ENCODE measurements at regions not wholly inside any gene's neighbourhood (a gene's known extent, or its start where the extent isn't known, plus 50 kb on each side); places are given as distances from the start of the nearest gene placed in this dataset.
A peak's percentile ranks its signal among the peaks of the same experiment; 100 is the strongest.
"Not testable (repeated sequence)": the region's sequence is repeated elsewhere in the genome, so short reads cannot be mapped to it uniquely, and the experiment has no call there.

DNA sequence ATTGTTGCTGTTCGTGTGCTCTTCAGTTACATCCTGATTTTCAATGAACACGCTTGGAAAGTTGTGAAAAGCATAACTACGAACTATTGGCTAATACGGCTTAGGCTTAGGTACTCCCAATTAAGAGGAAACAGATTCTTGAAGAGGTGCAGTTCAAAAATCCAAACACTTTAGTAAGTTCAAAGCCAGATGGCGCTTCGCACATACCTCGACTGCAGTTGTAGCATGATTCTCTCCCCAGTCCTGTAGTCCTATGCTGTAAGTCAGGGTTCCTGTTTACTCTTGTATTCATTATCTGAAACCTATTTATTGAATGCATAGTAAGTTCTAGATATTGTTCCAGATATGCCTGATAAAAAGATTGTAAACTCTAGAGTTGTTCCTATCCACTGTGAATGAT, 165.2 kb downstream of the TRIB2 start:
- DNase-seq = no peak

DNA sequence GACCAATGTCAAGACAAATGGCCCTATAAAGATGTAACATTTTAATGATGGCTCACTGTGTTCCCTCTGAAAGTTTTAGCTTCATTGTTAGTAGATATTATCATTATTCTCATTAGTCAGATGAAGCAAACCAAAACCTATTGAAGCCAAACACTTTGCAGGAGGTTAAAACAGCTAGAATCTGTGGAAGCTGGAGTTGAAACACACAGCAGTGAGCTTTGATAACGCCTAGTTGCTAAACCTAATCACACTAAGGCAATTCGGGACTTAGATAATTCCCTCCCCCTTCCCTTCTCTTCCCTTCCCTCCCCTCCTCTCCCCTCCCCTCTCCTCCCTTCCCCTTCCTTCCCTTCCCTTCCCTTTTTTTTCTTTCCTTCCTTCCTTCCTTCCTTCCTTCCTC, 165.7 kb downstream of the TRIB2 start:
- no peak for DNase-seq

DNA sequence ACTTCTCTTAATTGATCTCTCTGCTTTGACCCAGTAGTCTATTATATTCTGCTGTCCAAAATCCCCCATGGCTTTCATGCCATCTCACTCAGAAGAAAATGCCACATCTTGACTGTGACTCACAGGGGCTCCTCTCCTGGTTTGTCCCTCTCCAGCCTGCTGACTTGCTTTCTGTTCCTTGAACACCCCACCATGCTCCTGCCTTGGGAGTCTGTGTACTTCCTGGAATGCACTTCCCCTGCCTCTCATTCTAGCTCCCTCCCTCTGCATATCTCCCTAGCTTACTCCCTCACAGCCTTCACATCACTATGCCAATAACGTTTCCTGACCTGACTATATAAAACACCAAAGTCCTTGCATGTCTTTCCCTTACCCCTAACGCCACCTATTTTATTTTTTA, 167.2 kb downstream of the TRIB2 start:
- DNase-seq = no peak

GRCh38 chr2:12884713-12885282, 168.1 kb downstream of the TRIB2 start:
- peak; percentile 13 for DNase-seq

- DNase-seq = no peak
Measured at GRCh38 chr2:12890066-12890465, 173.3 kb downstream of the TRIB2 start.

- DNase-seq = no peak
Measured at GRCh38 chr2:12890481-12890991, 173.8 kb downstream of the TRIB2 start.

DNA sequence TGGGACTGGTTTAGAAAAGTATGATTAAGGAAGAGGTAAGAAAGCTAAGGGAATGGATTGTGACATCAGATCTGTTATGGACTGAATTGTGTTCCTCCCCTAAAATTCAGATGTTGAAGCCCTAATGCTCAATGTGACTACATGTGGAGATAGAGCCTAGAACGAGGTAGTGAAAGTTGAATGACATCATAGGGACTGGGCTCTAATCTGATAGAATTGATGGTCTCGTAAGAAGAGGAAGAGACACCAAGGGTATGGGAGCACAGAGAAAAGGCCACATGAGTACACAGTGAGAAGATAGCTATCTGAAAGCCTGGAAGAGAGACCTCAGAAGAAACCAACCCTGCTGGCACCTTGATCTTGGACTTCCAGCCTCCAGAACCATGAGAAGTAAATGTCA, 178.3 kb downstream of the TRIB2 start:
- no peak for DNase-seq

- DNase-seq = no peak
Measured at GRCh38 chr2:12896318-12896982, 179.7 kb downstream of the TRIB2 start.

- no peak for DNase-seq
Measured at GRCh38 chr2:12897181-12897580, 180.4 kb downstream of the TRIB2 start.

DNA sequence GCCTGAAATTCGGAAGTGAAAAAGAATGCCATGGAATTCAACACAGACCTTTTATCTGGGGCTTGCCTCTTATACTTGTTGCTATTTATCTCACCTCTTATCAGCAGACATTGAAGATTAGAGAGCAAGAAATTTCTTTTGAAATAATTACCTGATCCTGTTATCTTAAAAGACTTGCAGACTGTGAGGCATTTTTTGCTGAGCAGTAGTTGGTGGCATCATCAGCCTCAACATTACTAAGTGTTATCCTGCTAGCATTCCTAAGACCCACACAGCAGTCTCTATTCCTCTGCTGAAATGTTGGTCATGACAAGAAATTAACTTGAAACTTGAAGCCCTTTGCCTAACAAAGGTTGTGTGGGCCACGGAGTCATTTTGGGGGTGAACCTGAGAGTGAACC, 186.5 kb downstream of the TRIB2 start:
- no peak for DNase-seq

DNA sequence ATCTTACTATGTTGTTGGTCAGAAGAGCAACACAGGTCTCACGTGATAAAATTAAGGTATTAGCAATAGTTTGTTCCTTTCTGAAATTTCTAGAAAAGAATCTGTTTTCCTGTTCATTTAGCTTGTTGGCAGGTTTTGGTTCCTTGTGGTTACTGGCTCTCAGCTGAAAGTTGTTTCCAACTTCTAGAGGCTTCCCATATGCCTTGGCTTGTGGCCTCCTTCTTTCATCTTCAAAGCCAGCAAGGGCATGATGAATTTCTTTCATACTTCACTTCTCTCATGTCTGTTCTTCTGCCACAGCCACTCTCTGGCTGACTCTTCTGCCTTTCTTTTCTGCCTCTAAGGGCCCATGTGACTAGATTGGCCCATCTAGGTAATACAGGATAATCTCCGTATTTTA, 193.7 kb downstream of the TRIB2 start:
- DNase-seq = no peak

GRCh38 chr2:12915787-12916186, 199.1 kb downstream of the TRIB2 start:
- no peak for DNase-seq

GRCh38 chr2:12918138-12918834, 201.6 kb downstream of the TRIB2 start:
- DNase-seq = no peak

DNA sequence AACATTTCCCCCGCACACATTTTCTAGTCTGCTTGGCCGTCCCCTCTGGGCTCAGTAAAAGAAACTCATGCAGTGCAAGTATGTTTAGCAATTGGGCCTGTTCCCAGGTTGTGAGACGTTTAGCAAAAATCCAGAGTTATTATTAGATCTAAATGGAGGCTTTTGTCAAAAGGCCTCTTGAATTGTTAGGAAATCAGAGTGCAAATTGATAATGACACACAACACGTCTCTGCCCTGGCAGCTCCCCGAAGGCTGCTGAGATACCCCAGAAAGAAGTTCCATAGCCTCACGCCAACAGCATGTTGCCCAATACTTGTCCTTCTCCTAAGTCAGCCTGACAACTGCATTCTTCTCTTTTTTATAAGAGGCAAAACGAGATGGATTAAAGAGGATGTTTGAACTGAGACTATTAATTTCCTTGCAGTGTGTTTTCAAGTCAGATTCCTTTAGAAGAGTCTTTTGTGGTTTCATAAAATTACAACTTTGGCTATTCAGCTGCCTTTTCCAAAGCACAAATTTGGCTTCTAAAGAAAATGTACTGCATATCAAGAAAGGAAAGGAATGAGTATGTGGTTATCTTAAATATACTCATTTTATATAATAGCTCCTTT, 202.2 kb downstream of the TRIB2 start:
- peak; percentile 81 for DNase-seq

- no peak for DNase-seq
Measured at GRCh38 chr2:12921321-12921720, 204.6 kb downstream of the TRIB2 start.

- DNase-seq = no peak
Measured at GRCh38 chr2:12923907-12924610, 207.3 kb downstream of the TRIB2 start.

GRCh38 chr2:12926641-12927040, 209.9 kb downstream of the TRIB2 start:
- not testable (repeated sequence) for DNase-seq

DNA sequence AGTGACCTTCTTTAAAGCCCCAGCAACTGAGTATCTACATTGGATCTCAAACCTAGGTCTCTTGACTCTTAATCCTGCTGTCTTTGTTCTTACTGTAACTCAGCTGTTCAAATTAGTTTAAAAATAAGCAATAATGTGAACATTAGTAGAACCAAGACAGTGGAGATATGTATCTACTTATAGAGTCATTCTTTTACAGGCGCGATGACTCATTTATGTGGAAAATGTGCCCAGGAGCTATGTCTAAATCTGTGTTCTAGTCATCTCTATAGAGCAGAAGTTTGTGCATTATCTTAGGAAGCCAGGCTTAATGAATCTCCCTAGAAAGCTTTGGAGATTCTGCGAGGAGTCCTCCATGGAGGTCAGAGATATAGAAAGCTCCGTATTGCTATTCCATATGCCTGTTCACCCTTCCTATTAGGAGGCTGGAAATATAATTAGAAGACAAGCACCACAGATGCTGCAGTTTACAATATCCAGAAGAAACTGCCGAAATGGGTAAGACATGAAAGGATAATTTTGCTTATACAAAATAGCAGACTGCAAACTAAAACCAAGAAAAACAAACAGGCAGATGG, 211.6 kb downstream of the TRIB2 start:
- no peak for DNase-seq

- DNase-seq = no peak
Measured at GRCh38 chr2:12928775-12929401, 212.2 kb downstream of the TRIB2 start.

DNA sequence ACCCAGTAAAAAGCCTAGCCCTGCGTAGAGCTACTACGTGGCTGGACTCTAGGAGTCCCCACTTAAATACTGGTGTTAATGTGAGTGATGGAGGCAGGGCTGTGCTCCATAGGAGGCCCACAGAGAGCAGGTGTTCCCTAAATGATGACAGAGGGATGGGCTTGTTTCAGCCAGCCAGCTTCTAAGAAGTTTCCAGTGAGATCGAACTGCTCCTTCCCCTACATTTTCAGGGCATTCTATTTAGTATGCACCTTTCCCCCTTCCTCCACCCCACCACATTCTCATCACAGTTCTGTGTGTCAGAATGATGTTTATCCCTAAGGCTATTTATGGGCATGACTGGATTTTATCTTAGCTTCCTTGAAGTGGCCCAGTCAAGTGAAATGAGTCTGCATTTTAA, 213.0 kb downstream of the TRIB2 start:
- no peak for DNase-seq

DNA sequence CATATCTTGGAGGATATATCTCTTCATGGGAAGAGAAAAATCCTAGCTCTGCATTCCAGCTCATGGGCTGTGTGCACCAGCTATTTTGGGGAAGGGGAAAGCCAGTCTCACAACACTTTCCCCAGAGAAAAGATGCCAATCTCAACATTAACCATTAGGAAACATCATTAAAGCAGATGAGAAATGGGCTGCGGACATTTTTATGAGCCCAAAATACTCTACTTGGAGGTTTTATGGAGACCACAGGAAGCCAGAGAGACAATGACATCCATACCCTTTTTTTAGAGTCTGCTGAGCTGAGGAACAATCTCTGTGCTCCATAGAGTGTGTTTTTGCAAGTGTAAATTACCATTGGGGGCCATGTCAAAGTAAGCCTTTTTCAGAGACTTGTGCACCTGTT, 213.7 kb downstream of the TRIB2 start:
- no peak for DNase-seq
